WTC11 (cell line): ENCODE measurements at regions not wholly inside any gene's neighbourhood (a gene's known extent, or its start where the extent isn't known, plus 50 kb on each side); places are given as distances from the start of the nearest gene placed in this dataset.

Experiments
- ATAC-seq: fragments of 200-7000 bp; cut with Tn5 transposase; 2 replicates; pipeline ENCODE4 v1.10.0; 2021; ENCODE audit warnings: mild to moderate bottlenecking, moderate library complexity
- CTCF ChIA-PET: fragments of 300-600 bp; sonication (Branson Sonifier 250); formaldehyde crosslinking; loops from one replicate; lab custom pipeline; 2021; ENCODE audit warnings: antibody characterized with exemption; lab: Charles Lee
- POLR2A ChIA-PET: fragments of 350-600 bp; sonication (Branson Sonifier 250); formaldehyde crosslinking; loops from one replicate; lab custom pipeline; 2021; ENCODE audit warnings: antibody characterized with exemption; lab: Charles Lee
- DNase-seq: peaks from one replicate; pipeline ENCODE4 v3.0.0; 2021; ENCODE audit warnings: low spot score
- H3K27ac Mint-ChIP-seq: 2 replicates; pipeline ENCODE4 v1.8.0; 2021; ENCODE audit warnings: mixed read lengths
- H3K27me3 Mint-ChIP-seq: 2 replicates; pipeline ENCODE4 v1.8.0; 2021; ENCODE audit warnings: low read depth, mild to moderate bottlenecking, moderate library complexity, mixed read lengths
- H3K36me3 Mint-ChIP-seq: 2 replicates; pipeline ENCODE4 v1.8.0; 2021; ENCODE audit warnings: mixed read lengths
- H3K4me1 Mint-ChIP-seq: 2 replicates; pipeline ENCODE4 v1.8.0; 2022; ENCODE audit warnings: mixed read lengths
- H3K4me3 Mint-ChIP-seq: 2 replicates; pipeline ENCODE4 v1.8.0; 2021; ENCODE audit warnings: mild to moderate bottlenecking, moderate library complexity, mixed read lengths
- H3K9me3 Mint-ChIP-seq: 2 replicates; pipeline ENCODE4 v1.8.0; 2021; ENCODE audit warnings: mixed read lengths
- AFF4 ChIP-seq: sonication (generic); formaldehyde crosslinking; IDR thresholded peaks from 2 replicates; pipeline ENCODE4 v1.8.1; 2023; ENCODE audit warnings: mild to moderate bottlenecking, missing genetic modification reagents, borderline replicate concordance
- CBFB ChIP-seq: sonication (generic); formaldehyde crosslinking; IDR thresholded peaks from 2 replicates; pipeline ENCODE4 v1.8.1; 2022; ENCODE audit warnings: mild to moderate bottlenecking, low read depth, missing genetic modification reagents
- CREB1 ChIP-seq: sonication (generic); formaldehyde crosslinking; IDR thresholded peaks from 2 replicates; pipeline ENCODE4 v1.8.0; 2023; ENCODE audit warnings: mild to moderate bottlenecking, missing genetic modification reagents
- CTCF ChIP-seq: fragments of 200-600 bp; IDR thresholded peaks from 2 replicates; pipeline ENCODE4 v1.8.0; 2022; ENCODE audit warnings: antibody characterized with exemption
- E2F4 ChIP-seq: sonication (generic); formaldehyde crosslinking; IDR thresholded peaks from 2 replicates; pipeline ENCODE4 v1.8.1; 2022; ENCODE audit warnings: low read depth, mild to moderate bottlenecking, moderate library complexity, missing genetic modification reagents, borderline replicate concordance
- EMX1 ChIP-seq: fragments of 250-450 bp; sonication (Bioruptor Pico); IDR thresholded peaks from 2 replicates; pipeline ENCODE4 v1.8.0; 2021; ENCODE audit warnings: mild to moderate bottlenecking
- ESRRA ChIP-seq: sonication (generic); formaldehyde crosslinking; IDR thresholded peaks from 2 replicates; pipeline ENCODE4 v1.8.1; 2022; ENCODE audit warnings: mild to moderate bottlenecking, missing genetic modification reagents, borderline replicate concordance
- FOXK1 ChIP-seq: sonication (generic); formaldehyde crosslinking; IDR thresholded peaks from 2 replicates; pipeline ENCODE4 v1.8.0; 2022; ENCODE audit warnings: mild to moderate bottlenecking, moderate library complexity, missing genetic modification reagents
- JUN ChIP-seq: sonication (generic); formaldehyde crosslinking; IDR thresholded peaks from 2 replicates; pipeline ENCODE4 v1.8.0; 2023; ENCODE audit warnings: mild to moderate bottlenecking, missing genetic modification reagents
- NFATC4 ChIP-seq: fragments of 250-450 bp; sonication (Bioruptor Pico); IDR thresholded peaks from 2 replicates; pipeline ENCODE4 v1.9.0; 2021; ENCODE audit warnings: mild to moderate bottlenecking
- OVOL2 ChIP-seq: fragments of 250-450 bp; sonication (Bioruptor Pico); IDR thresholded peaks from 2 replicates; pipeline ENCODE4 v1.9.0; 2021; ENCODE audit warnings: mild to moderate bottlenecking, borderline replicate concordance
- PRRX2 ChIP-seq: fragments of 250-450 bp; sonication (Bioruptor Pico); IDR thresholded peaks from 2 replicates; pipeline ENCODE4 v1.8.0; 2021; ENCODE audit warnings: mild to moderate bottlenecking
- RELA ChIP-seq: sonication (generic); formaldehyde crosslinking; IDR thresholded peaks from 2 replicates; pipeline ENCODE4 v1.8.1; 2022; ENCODE audit warnings: missing genetic modification reagents, mild to moderate bottlenecking, borderline replicate concordance
- USF1 ChIP-seq: sonication (generic); formaldehyde crosslinking; IDR thresholded peaks from 2 replicates; pipeline ENCODE4 v1.8.0; 2022; ENCODE audit warnings: mild to moderate bottlenecking, missing genetic modification reagents
- ZMAT4 ChIP-seq: fragments of 250-450 bp; sonication (Bioruptor Pico); IDR thresholded peaks from 2 replicates; pipeline ENCODE4 v1.9.0; 2021; ENCODE audit warnings: mild to moderate bottlenecking
- ZNF121 ChIP-seq: sonication (generic); formaldehyde crosslinking; IDR thresholded peaks from 2 replicates; pipeline ENCODE4 v1.8.0; 2023; ENCODE audit warnings: missing genetic modification reagents
- ZNF138 ChIP-seq: sonication (generic); formaldehyde crosslinking; conservative IDR thresholded peaks from 2 replicates; pipeline ENCODE4 v1.8.1; 2022; ENCODE audit warnings: mild to moderate bottlenecking, moderate library complexity, missing genetic modification reagents
- ZNF232 ChIP-seq: sonication (generic); formaldehyde crosslinking; IDR thresholded peaks from 2 replicates; pipeline ENCODE4 v1.8.0; 2022; ENCODE audit warnings: mild to moderate bottlenecking, missing genetic modification reagents
- ZNF263 ChIP-seq: sonication (generic); formaldehyde crosslinking; IDR thresholded peaks from 2 replicates; pipeline ENCODE4 v1.8.1; 2022; ENCODE audit warnings: low read depth, mild to moderate bottlenecking, moderate library complexity, missing genetic modification reagents
- ZNF317 ChIP-seq: sonication (generic); formaldehyde crosslinking; IDR thresholded peaks from 2 replicates; pipeline ENCODE4 v1.8.1; 2023; ENCODE audit warnings: low read depth, mild to moderate bottlenecking, moderate library complexity, missing genetic modification reagents, borderline replicate concordance
- ZNF423 ChIP-seq: fragments of 250-450 bp; sonication (Bioruptor Pico); IDR thresholded peaks from 2 replicates; pipeline ENCODE4 v2.1.2; 2022; ENCODE audit warnings: mild to moderate bottlenecking, moderate library complexity

GRCh38 chr1:221456918-221457317, 285.0 kb downstream of the DUSP10 start (continued):
- no peak for TF ChIP-seq ZNF232

GRCh38 chr1:221457685-221458446, 284.0 kb downstream of the DUSP10 start:
- Mint-ChIP-seq H3K4me3 (no peak overlapping the region), H3K4me1 (peaks cover 9% of the 10 kb centered on the region; the same call in 1 of the 2 replicates), H3K27me3 (no peaks in the 10 kb centered on the region), H3K36me3 (no peaks in the 10 kb centered on the region), H3K9me3 (peaks cover 8% of the 10 kb centered on the region; the same call in 1 of the 2 replicates), H3K27ac (no peak overlapping the region)
- CTCF ChIA-PET = interaction anchor here (0.6 to 1.0 kb wide), 2 partner anchors 200 to 638 kb away, joined by 4 read pairs; no protein-coding TSS in a partner anchor
- ATAC-seq (no peak), DNase-seq (no peak)
- TF ChIP-seq ZNF317 (CRISPR knock-in tag) (no peak), ZMAT4 (CRISPR knock-in tag) (no peak), ESRRA (CRISPR knock-in tag) (no peak), E2F4 (CRISPR knock-in tag) (no peak), ZNF263 (CRISPR knock-in tag) (no peak), ZNF138 (no peak), ZNF423 (CRISPR knock-in tag) (no peak), AFF4 (CRISPR knock-in tag) (no peak), ZNF121 (CRISPR knock-in tag) (no peak), PRRX2 (CRISPR knock-in tag) (no peak), EMX1 (no peak), CTCF (no peak), CREB1 (CRISPR knock-in tag) (no peak), FOXK1 (no peak), NFATC4 (CRISPR knock-in tag) (no peak), USF1 (CRISPR knock-in tag) (no peak), JUN (no peak), RELA (CRISPR knock-in tag) (no peak), OVOL2 (CRISPR knock-in tag) (no peak), CBFB (CRISPR knock-in tag) (no peak)
- POLR2A ChIA-PET = no interaction called here
